ENCODE measurements at regions not wholly inside any gene's neighbourhood (a gene's known extent, or its start where the extent isn't known, plus 50 kb on each side); places are given as distances from the start of the nearest gene placed in this dataset.
A peak's percentile ranks its signal among the peaks of the same experiment; 100 is the strongest.

DNA sequence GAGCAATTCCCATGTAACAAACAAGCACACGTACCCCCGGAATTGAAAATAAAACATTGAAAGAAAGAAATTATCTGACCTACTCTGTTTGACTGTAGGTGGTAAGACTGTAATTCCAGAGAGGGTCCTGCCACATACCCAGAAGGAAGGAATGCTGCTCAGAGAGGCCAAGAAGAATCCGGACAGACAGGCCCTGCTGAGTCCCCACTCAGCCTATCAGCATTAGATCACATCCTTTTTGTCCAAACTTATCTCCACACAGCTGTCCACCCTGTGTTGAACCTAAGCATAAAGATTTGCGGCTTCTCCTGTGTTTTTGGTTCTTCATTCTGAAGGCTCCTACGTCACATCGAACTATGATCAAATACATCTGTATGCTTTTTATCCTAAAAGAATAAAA lies 591.9 kb downstream of the QKI start:
- no peak for DNase-seq

DNA sequence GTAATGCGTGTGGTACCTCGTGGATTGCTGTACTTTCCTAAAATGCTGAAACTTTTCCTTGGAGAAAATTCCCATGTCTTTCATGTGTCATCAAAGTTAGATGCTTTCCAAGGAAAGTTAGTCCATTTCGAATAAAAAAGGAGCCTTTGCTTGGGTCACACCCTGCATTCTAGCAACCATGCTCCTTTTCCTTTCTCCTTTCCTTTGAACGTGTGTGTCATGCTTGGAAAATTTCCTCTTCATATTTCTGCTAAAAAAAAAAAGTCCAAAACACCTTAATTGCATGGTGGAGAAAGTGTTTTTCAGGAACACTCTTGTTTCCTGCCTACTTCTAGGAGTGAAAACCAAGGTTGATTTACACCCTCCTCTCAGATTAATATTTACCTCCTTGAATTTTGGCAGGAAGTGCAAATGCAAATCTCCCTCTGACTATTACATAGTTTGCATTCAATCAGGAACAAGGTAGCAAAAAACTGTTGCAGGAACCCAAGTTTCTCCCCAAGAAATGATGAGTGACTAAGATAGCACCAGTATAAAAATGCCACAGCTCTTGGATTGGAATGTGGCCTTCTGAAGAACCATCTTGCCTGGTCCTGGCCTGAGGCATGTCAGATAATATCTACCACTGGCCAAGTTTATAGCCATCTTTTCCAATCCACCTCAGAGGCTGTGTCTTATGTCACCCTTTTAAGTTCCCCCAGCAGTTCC lies 590.6 kb downstream of the QKI start:
- no peak for DNase-seq

- no peak for DNase-seq
Measured at GRCh38 chr6:164000276-164000675, 585.8 kb downstream of the QKI start.

DNA sequence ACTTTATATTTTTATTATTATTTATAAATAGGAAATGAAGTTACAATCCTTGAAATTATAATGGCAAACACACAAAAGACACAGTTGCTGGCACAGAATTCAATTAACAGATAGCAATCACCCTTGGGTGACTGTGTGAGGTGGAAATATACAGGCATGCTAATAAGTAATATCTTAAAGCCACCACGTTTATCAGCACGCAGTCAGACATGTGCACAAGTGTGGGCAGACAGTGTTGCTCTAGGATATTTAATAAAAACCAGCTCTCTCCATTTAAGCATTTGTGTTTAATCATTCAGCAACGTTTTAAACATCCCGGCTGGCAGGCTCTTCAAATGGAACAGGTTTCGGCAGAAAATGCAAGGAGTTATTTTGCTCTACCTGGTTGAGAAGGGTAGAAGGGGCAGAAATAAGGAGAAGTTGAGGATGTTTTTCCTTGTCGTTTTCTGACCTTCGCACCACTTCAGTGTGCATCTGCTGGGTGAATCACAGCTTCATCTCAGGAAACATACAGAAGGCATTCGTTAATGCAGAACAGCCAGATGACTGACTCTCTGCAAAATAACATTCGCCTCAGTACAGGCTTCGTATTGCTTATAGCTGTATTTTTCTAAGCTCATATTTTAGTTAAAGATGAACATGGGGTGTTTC lies 585.1 kb downstream of the QKI start:
- DNase-seq: peak; percentile 68

DNA sequence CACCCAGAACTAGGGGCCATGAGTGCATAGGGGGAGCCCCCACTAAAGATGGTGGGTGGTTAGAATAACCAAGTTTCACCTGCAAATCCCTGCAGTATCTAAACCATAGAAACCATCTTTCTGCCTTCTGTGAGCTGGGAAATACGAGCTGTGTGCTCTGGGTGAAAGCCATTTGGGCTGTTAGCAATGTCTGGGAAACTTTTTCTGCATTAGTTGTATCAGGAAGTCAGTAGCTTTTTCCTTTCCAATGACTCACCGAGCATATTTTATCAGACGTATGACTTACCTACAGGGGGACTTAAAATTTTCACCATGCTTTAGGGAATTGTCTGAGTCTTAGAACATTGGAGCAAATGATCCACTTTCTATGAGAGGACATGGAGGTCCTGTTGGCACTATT lies 584.0 kb downstream of the QKI start:
- DNase-seq: no peak

DNA sequence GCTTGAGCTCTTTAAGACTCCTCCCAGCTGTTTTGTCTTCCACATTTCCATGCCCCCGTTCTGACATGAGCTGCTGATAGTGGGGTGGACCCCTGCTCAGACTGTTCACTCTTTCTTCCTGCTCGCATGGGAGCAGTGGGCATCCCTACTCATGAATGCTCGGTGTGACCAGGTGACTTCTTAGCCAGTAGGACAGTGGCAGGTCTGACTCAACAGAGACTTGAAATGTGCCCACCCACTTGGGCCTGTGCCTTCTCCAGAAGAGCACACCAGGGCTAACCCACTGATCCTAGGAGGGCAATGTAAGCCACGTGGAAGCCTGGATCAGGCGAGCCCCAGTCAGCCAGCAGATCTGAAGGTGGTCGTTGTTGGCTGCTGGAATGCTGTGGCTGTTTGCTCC lies 582.0 kb downstream of the QKI start:
- no peak for DNase-seq

- DNase-seq: no peak
Measured at GRCh38 chr6:163994566-163994965, 580.0 kb downstream of the QKI start.

DNA sequence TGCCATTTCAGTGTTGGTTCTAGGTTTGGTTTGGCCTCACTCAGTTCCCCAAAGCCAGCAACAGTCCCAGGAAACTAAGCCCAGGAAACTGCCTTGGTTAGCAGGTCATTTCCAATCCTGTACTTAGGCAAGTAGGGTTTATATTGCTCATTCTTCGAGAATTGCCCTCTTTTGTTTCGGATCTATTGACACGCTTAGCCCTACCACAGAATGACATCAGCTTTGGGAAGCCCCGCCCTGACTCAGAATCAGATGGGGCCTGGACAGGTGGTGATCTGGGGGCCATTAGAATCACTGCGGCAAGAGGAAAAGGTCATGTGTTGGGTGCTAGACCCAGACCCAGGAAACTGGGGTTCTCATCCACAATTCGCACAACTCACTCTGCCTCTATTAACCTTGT lies 578.2 kb downstream of the QKI start:
- DNase-seq: no peak

DNA sequence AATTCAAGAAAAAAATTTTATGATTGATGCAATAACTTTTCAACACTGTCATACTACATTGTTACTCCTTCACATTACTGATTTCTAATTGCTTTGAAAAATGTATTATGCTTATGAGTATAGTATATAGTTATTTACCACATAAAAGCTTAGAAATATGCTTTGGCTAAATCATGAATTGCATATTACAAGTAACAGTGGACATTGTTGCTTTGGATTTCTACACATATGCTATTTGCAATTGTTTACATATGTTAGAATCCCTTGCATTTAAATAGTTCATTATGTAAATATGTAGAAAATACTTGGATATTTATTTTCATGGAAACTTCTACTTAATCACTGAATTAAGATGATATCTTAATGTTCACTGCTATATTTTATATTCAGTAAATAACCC lies 577.5 kb downstream of the QKI start:
- no peak for DNase-seq

- DNase-seq: peak; percentile 33
Measured at GRCh38 chr6:163991321-163991720, 576.8 kb downstream of the QKI start.

- no peak for DNase-seq
Measured at GRCh38 chr6:163986313-163986712, 571.8 kb downstream of the QKI start.

GRCh38 chr6:163985710-163986109 lies 571.2 kb downstream of the QKI start:
- no peak for DNase-seq

DNA sequence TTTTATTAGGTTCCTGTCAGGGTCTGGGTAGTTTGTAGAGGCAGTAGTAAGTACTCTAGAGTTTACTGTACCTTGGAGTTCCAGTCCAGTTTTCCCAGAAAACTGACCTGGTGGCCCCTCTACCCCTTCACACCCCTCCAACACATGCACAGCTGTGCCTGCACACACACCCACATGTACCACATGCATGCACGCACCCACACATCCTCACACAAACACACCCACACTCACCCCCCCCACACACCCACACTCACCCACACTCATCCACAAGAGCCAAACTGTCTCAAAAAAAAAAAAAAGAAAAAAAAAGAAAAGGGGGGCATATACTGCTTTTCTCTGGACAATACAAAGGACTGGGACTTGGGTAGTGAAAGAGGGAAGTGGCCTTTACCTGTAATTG lies 570.5 kb downstream of the QKI start:
- no peak for DNase-seq

GRCh38 chr6:163984124-163984936 lies 569.8 kb downstream of the QKI start:
- DNase-seq: no peak

GRCh38 chr6:163983679-163984078 lies 569.2 kb downstream of the QKI start:
- DNase-seq: no peak

DNA sequence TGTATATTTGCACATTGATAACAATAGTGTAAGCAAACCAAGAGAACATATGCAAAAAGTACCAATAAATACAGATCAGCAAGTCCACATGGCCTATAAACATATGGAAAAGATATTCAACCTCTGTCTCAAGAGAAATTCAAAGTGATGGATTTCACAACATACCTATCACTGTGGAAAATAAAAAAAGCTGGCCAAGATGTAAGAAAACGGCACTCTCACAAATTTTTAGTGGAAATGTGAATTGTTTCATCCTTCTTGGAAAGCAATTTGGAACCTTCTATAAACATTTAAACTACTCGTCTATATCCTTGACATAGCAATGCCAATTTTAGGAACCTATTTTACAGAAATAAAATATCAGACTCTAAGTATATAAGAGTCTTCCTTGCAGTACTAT lies 559.8 kb downstream of the QKI start:
- DNase-seq: no peak

DNA sequence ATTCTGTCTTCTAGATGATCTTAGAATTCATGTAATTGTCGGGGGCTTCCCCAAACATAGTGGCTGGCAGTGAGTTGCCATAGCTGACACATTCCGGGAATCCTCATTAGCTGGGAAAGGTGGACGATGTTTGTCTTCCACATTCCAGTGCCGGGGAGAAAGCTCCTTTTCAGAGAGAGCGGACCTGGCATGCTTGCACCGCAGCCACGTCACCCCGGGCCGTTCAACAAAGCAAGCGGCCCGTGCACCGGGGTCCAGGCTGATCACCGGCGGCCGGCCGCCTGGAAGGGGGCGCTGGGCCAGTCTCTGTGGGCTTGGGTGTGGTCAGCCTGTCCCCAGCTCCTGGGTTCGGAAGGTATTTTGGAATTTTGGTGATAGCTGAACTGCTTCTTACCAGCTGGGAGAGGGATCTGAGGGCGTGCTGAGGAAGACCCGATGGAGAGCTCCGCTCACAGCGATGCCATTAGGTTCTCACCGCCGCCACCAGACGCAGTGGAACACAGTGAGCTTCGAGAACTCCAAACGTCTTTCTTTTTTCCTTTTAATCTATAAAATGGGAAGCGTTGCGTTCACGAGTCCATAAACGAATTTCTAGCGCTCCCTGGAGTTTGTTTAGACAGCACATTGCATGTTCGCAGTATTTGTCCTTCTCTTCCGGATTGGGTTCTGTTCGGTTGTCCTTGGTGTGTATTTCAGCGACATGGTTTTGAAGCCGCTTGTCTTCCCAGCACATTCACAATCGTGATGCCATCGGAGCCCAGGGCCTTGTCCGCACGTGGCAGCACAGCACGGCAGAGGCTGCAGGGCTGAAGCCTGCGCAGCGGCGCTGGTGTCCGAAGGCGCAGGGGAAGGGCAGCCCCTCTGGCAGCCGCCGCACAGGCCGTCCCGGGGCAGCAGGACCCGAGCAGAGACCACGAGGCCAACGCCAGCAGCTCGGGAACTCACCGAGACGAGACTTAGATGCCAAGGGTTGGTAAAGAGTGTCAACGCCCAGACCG lies 557.6 kb downstream of the QKI start:
- no peak for DNase-seq

DNA sequence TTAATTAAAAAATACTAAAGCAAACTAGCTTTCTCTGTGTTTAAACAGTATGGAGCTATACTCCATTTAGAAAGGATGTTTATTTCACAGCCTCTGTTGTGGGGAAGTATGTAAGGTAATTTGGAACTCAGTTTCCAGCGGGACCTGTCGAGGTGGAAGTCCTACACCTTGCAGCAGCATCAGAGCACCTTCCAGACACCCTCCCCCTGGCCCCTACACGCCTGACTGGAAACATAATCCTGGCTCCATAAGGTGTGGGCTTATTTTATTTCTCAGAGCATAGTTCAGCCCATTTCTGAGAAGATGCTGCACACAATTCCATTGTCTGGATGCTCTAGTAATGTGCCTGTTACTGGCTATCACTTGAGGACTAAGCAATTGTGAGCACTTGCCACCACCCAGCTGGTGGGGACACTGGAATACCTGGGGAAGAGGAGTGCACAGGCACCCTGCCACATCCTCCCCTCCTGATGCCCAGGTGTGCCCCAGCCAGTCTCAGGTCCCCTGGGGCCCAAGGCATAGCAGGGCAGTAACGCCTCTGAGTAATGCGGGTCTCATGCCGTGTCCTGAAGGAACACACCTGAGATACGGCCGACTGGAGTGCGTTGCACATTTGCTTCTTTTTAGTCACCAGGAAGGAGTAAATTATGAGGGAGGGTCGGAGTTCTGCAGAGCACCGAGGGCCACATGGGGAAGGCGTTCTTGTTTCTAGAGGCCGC lies 556.5 kb downstream of the QKI start:
- DNase-seq: no peak

GRCh38 chr6:163965426-163966348 lies 551.2 kb downstream of the QKI start:
- DNase-seq: no peak

GRCh38 chr6:163964789-163965188 lies 550.3 kb downstream of the QKI start:
- DNase-seq: no peak

Measured in hematopoietic multipotent progenitor cell treated with erythropoietin and hydrocortisone succinate and interleukin-3 and kit ligand, for 8 days (in vitro differentiated cells).